Hematopoietic multipotent progenitor cell treated with erythropoietin and hydrocortisone succinate and interleukin-3 and kit ligand, for 6 days (in vitro differentiated cells): ENCODE measurements at regions not wholly inside any gene's neighbourhood (a gene's known extent, or its start where the extent isn't known, plus 50 kb on each side); places are given as distances from the start of the nearest gene placed in this dataset.
"Not testable (repeated sequence)": the region's sequence is repeated elsewhere in the genome, so short reads cannot be mapped to it uniquely, and the experiment has no call there.

Source experiments
- DNase-seq: peaks from one replicate; pipeline ENCODE4 v3.0.0-alpha.2; 2015

- DNase-seq: no peak
Observed at GRCh38 chrX:1906028-1906427, 291.2 kb downstream of the ASMT start.

GRCh38 chrX:1908996-1909395 is 294.1 kb downstream of the ASMT start:
- DNase-seq: not testable (repeated sequence)

- no peak for DNase-seq
Observed at GRCh38 chrX:1909419-1910206, 294.8 kb downstream of the ASMT start.

GRCh38 chrX:1910207-1910470 is 295.3 kb downstream of the ASMT start:
- DNase-seq: no peak

- peak; percentile 23 for DNase-seq
Observed at GRCh38 chrX:1911401-1912128, 296.7 kb downstream of the ASMT start.

GRCh38 chrX:1912193-1912592 is 297.3 kb downstream of the ASMT start:
- no peak for DNase-seq

GRCh38 chrX:1914606-1915365 is 299.9 kb downstream of the ASMT start:
- DNase-seq: no peak

- no peak for DNase-seq
Observed at GRCh38 chrX:1918780-1919179, 303.9 kb downstream of the ASMT start.

GRCh38 chrX:1925053-1925481 is 310.2 kb downstream of the ASMT start:
- no peak for DNase-seq

GRCh38 chrX:1928805-1929204 is 313.9 kb downstream of the ASMT start:
- no peak for DNase-seq

GRCh38 chrX:1932231-1932630 is 317.4 kb downstream of the ASMT start:
- no peak for DNase-seq

- no peak for DNase-seq
Observed at GRCh38 chrX:1933964-1934363, 319.1 kb downstream of the ASMT start.

- no peak for DNase-seq
Observed at GRCh38 chrX:1935805-1936204, 320.9 kb downstream of the ASMT start.

- no peak for DNase-seq
Observed at GRCh38 chrX:1938190-1938589, 323.3 kb downstream of the ASMT start.

GRCh38 chrX:1941321-1941720 is 326.5 kb downstream of the ASMT start:
- no peak for DNase-seq

GRCh38 chrX:1945879-1946278 is 331.0 kb downstream of the ASMT start:
- DNase-seq: no peak

- no peak for DNase-seq
Observed at GRCh38 chrX:1946974-1947373, 332.1 kb downstream of the ASMT start.
